T47D (cell line): ENCODE measurements at regions not wholly inside any gene's neighbourhood (a gene's known extent, or its start where the extent isn't known, plus 50 kb on each side); places are given as distances from the start of the nearest gene placed in this dataset.

Experiments
- DNase-seq, 2 experiments: peaks; one replicate each; pipeline versions ENCODE4 v3.0.0 to v3.0.0-alpha.2; 2011 to 2012; ENCODE audit warnings: low read depth in 1 of 2, low spot score in 1 of 2
- JUND ChIP-seq: IDR thresholded peaks from 2 replicates; pipeline ENCODE4 v1.6.1; 2012; ENCODE audit warnings: low read depth
- in situ Hi-C: cut with HindIII; loops from 2 replicates; pipeline ENCODE4 v1.10.0; 2016; ENCODE audit warnings: low sequenced_read_pairs, low pct_unique_long_range_greater_than_20kb

- in situ Hi-C loops = no loop called here
- DNase-seq = no peak
- no peak for TF ChIP-seq JUND
Measured at GRCh38 chr22:34068001-34068400, 147.7 kb upstream of the LARGE1 start.

DNA sequence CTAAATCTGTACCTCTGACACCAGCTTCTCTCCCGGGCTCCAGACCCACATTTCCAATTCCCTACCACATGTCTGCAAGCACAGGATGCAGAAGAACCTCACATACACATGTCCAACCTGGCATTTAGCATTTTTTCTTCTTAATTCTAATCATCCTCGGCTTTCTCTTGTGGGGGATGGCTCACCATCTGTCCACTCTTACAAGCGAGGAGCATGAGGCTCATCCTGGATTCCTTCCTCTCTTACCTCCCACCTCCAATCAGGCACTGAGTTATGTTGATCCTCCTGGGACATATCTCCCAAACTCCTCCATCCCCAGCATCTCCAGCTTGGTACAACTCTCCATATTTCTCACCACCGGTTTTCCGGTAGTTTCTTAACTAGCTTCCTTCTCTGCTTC is 149.8 kb upstream of the LARGE1 start:
- in situ Hi-C loops = no loop called here
- TF ChIP-seq JUND = no peak

DNA sequence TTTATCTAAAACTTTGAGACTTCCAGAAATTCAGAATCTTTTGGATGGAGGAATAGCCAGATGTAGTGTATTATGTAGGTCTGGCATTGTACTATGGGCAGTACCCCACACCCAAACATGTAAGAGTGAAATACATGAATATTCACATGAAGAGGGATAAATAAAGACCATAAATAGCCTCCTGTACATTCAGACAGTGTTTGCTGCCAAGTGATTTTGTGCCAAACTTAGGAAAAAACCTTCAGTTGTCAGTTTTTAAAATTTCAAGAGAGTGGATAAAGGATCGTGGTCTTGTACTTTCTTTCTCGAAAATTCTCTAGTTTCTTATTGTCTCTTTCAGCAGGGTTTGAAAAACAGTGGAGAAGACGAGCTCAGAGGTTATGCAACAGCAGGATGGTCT is 150.3 kb upstream of the LARGE1 start:
- TF ChIP-seq JUND = no peak
- in situ Hi-C loops = no loop called here
- no peak for DNase-seq

More for the DNA sequence above, 149.8 kb upstream of the LARGE1 start:
- no peak for DNase-seq

DNA sequence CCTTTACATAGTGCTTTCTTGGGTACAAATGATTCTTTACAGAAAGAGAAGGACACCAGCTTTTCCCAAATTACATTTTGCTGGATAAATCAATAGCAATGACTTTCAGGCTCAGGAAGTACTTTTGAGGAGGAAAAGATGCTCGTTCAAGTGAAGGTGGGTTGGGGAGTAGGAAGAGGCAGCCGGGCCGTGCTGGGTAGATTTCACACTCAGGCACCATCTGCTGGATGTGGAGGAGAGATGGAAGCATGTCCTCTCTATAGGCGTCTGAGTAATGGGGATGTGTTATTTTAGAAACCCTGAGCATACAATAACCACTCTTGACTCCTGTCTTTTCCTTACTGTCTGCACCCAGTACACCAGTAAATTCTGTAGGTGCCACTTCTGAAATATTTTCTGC is 152.3 kb upstream of the LARGE1 start:
- in situ Hi-C loops = no loop called here
- TF ChIP-seq JUND = no peak
- no peak for DNase-seq

GRCh38 chr22:34080433-34080832 is 160.2 kb upstream of the LARGE1 start:
- TF ChIP-seq JUND = no peak
- in situ Hi-C loops = no loop called here
- DNase-seq = no peak

DNA sequence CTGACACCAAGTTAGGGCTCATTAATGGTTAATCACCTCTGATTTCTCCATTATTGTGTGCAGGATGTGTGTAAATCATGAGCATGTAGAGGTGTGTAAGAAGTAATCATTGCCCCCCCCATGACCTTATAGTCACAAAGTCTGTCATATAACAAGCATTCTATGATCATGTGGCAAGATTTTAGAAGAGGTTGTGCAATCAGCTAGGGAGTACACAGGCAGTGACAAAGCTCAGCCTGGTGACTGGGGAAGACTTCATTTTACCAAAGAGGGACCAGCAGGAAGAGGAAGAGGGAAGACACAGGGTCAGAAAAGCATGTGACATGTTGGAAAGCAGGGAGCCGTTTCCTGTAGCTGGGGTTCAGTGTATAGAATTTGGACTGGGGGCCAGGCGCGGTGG is 176.5 kb upstream of the LARGE1 start:
- no peak for TF ChIP-seq JUND
- no peak for DNase-seq
- in situ Hi-C loops = no loop called here

GRCh38 chr22:34099278-34099677 is 179.0 kb upstream of the LARGE1 start:
- TF ChIP-seq JUND = no peak
- in situ Hi-C loops = no loop called here
- DNase-seq = no peak

- in situ Hi-C loops = no loop called here
- TF ChIP-seq JUND = no peak
- DNase-seq = peak in 1 of 2 experiments; percentile 59
Measured at GRCh38 chr22:34102633-34103032, 182.4 kb upstream of the LARGE1 start.

DNA sequence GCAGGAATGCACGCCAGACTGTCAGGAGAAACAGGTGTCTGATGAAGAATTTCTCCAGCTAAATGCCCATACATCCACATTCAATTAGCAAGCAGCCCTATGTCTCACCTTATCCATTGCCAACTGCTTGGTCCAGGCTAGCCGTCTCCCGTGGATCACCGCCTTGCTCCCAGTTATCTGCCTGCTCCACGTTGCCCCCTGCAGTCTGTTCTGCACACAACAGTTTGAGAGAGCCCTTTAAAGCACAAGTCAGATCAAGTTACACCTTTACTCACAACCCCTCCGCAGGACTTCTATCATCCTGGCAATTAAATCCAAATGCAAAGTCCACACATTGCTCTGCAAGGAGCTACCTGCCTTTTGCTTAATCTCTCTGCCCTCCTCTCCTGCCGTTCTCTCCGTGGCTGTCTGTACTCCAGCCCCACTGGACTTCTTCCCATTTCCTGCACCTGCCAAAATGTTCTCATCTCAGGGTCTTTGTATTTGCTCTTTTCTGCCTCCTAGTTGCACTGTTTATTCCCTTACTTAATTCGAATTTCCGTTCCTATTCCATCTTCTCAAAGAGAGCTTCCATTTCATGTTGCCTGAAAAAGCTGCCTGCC is 185.3 kb upstream of the LARGE1 start:
- in situ Hi-C loops = no loop called here
- peak; percentile 4 to 68 for DNase-seq
- no peak for TF ChIP-seq JUND

- no peak for TF ChIP-seq JUND
- in situ Hi-C loops = no loop called here
- DNase-seq = no peak
Measured at GRCh38 chr22:34108168-34108567, 187.9 kb upstream of the LARGE1 start.

DNA sequence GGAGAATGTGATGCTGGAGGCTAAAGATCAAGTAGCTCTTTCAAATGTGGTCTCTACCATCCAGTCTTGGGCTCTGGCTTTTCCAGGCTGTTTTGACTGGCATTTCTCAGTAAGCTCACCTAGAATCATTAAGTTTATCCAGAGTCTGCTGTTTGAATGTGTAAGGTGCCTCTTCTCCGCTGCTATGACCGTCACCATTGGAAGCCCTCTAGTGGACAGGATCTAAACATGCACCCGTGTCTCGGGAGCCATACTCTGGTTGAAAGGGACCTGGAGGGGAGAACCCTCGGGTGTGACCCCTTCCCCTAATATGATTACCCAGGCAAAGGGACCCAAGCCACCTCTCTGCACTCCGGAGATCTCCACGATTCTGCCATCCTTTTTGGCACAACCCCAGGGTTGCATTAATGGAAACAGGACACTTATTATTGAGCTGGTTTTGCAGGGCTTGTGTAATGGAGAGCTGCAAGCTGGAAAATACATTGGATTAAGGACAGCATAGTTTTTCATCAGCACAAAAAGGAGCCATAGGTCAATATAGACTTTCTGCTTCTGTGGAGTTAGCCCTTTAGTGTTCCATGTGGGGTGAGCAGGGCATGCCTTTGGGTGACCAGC is 191.0 kb upstream of the LARGE1 start:
- peak; percentile 10 to 56 for DNase-seq
- TF ChIP-seq JUND = no peak
- in situ Hi-C loops = no loop called here

- no peak for TF ChIP-seq JUND
- DNase-seq = no peak
- in situ Hi-C loops = no loop called here
Measured at GRCh38 chr22:34113381-34113780, 193.1 kb upstream of the LARGE1 start.

DNA sequence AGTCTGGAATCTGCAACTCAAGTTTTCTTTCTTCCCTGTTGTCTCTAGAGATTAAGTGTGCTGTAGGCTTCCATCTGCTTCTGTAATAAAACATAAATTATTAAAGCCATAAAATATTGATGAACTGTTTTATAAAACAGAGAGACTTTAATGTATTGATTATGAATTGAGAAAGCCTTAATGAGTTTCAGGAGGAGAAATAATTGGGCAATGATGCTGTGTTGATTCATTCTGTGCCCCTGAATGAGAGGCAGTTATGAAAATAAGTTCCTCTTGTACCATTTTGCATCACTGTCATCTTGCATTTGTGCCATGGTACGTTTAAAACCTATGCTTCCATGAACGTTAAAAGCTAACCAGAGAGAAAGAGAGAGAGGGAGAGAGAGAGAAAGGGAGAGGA is 194.1 kb upstream of the LARGE1 start:
- no peak for TF ChIP-seq JUND
- in situ Hi-C loops = no loop called here
- no peak for DNase-seq

- in situ Hi-C loops = no loop called here
- no peak for TF ChIP-seq JUND
- no peak for DNase-seq
Measured at GRCh38 chr22:34115722-34116121, 195.4 kb upstream of the LARGE1 start.

- no peak for DNase-seq
- TF ChIP-seq JUND = no peak
- in situ Hi-C loops = no loop called here
Measured at GRCh38 chr22:34116126-34116525, 195.8 kb upstream of the LARGE1 start.
